SK-N-SH treated with all-trans-retinoic acid at 6 μM for 48 hours (cell line): ENCODE measurements at regions not wholly inside any gene's neighbourhood (a gene's known extent, or its start where the extent isn't known, plus 50 kb on each side); places are given as distances from the start of the nearest gene placed in this dataset.

Experiments used
- ATAC-seq: fragments of 200-7000 bp; cut with Tn5 transposase; 3 replicates; pipeline ENCODE4 v1.9.1; 2020; ENCODE audit warnings: mild to moderate bottlenecking, moderate library complexity
- ARNTL ChIP-seq: fragments of 450-650 bp; formaldehyde crosslinking; IDR thresholded peaks from 2 replicates; pipeline ENCODE4 v1.5.0; 2020; ENCODE audit warnings: low read depth, mild to moderate bottlenecking, moderate library complexity, borderline replicate concordance
- BACH2 ChIP-seq: fragments of 250-450 bp; sonication (Bioruptor Pico); IDR thresholded peaks from 2 replicates; pipeline ENCODE4 v1.9.0; 2021; ENCODE audit warnings: mild to moderate bottlenecking, borderline replicate concordance
- CSDC2 ChIP-seq: fragments of 250-450 bp; sonication (Bioruptor Pico); IDR thresholded peaks from 2 replicates; pipeline ENCODE4 v1.5.0; 2020; ENCODE audit warnings: mild to moderate bottlenecking, moderate library complexity
- ESRRG ChIP-seq: fragments of 250-450 bp; sonication (Bioruptor Pico); IDR thresholded peaks from 2 replicates; pipeline ENCODE4 v1.6.1; 2021; ENCODE audit warnings: mild to moderate bottlenecking
- GLIS3 ChIP-seq: fragments of 250-450 bp; sonication (Bioruptor Pico); IDR thresholded peaks from 2 replicates; pipeline ENCODE4 v1.5.0; 2020; ENCODE audit warnings: mild to moderate bottlenecking, moderate library complexity
- ISL1 ChIP-seq: fragments of 250-450 bp; sonication (Bioruptor Pico); IDR thresholded peaks from 2 replicates; pipeline ENCODE4 v2.1.2; 2022; ENCODE audit warnings: mild to moderate bottlenecking, moderate library complexity
- OSR1 ChIP-seq: fragments of 250-450 bp; sonication (Bioruptor Pico); IDR thresholded peaks from 2 replicates; pipeline ENCODE4 v1.8.0; 2022; ENCODE audit warnings: moderate library complexity, mild to moderate bottlenecking, inconsistent platforms
- PPARA ChIP-seq: fragments of 250-450 bp; sonication (Bioruptor Pico); IDR thresholded peaks from 2 replicates; pipeline ENCODE4 v1.5.0; 2020; ENCODE audit warnings: mild to moderate bottlenecking, borderline replicate concordance
- RARB ChIP-seq: fragments of 250-450 bp; sonication (Bioruptor Pico); IDR thresholded peaks from 2 replicates; pipeline ENCODE4 v1.8.0; 2021; ENCODE audit warnings: mild to moderate bottlenecking, moderate library complexity
- SNAI2 ChIP-seq: fragments of 250-450 bp; sonication (Bioruptor Pico); IDR thresholded peaks from 2 replicates; pipeline ENCODE4 v1.5.0; 2020; ENCODE audit warnings: mild to moderate bottlenecking, moderate library complexity
- TCF4 ChIP-seq: fragments of 250-450 bp; sonication (Bioruptor Pico); IDR thresholded peaks from 2 replicates; pipeline ENCODE4 v1.8.0; 2021; ENCODE audit warnings: mild to moderate bottlenecking, moderate library complexity, borderline replicate concordance
- ZC3H10 ChIP-seq: fragments of 250-450 bp; sonication (Bioruptor Pico); IDR thresholded peaks from 2 replicates; pipeline ENCODE4 v1.5.1; 2021; ENCODE audit warnings: mild to moderate bottlenecking, moderate library complexity
- ZFP3 ChIP-seq: fragments of 250-450 bp; sonication (Bioruptor Pico); IDR thresholded peaks from 2 replicates; pipeline ENCODE4 v1.5.0; 2020; ENCODE audit warnings: mild to moderate bottlenecking, moderate library complexity
- ZFP30 ChIP-seq: fragments of 450-650 bp; formaldehyde crosslinking; IDR thresholded peaks from 2 replicates; pipeline ENCODE4 v1.5.0; 2022; ENCODE audit warnings: mild to moderate bottlenecking, moderate library complexity
- ZNF565 ChIP-seq: fragments of 450-650 bp; formaldehyde crosslinking; conservative IDR thresholded peaks from 2 replicates; pipeline ENCODE4 v1.5.0; 2020; ENCODE audit warnings: low read depth, mild to moderate bottlenecking, moderate library complexity
- ZNF70 ChIP-seq: fragments of 450-650 bp; formaldehyde crosslinking; IDR thresholded peaks from 2 replicates; pipeline ENCODE4 v1.5.0; 2020; ENCODE audit warnings: mild to moderate bottlenecking, moderate library complexity
- ZNF8 ChIP-seq: fragments of 450-650 bp; formaldehyde crosslinking; IDR thresholded peaks from 2 replicates; pipeline ENCODE4 v1.5.0; 2020; ENCODE audit warnings: mild to moderate bottlenecking, moderate library complexity
- TF ChIP-seq, protein P1 (sequence below): fragments of 250-450 bp; sonication (Bioruptor Pico); IDR thresholded peaks from 2 replicates; pipeline ENCODE4 v1.5.1; 2021; ENCODE audit warnings: mild to moderate bottlenecking, moderate library complexity
- TF ChIP-seq, protein P2 (sequence below): fragments of 250-450 bp; sonication (Bioruptor Pico); IDR thresholded peaks from 2 replicates; pipeline ENCODE4 v1.8.0; 2021; ENCODE audit warnings: low read depth, mild to moderate bottlenecking, moderate library complexity, borderline replicate concordance
- TF ChIP-seq, protein P3 (sequence below): fragments of 250-450 bp; sonication (Bioruptor Pico); IDR thresholded peaks from 2 replicates; pipeline ENCODE4 v1.8.0; 2020; ENCODE audit warnings: mild to moderate bottlenecking, moderate library complexity, borderline replicate concordance
- TF ChIP-seq, protein P4 (sequence below): fragments of 250-450 bp; sonication (Bioruptor Pico); IDR thresholded peaks from 2 replicates; pipeline ENCODE4 v1.5.1; 2020; ENCODE audit warnings: low read depth, mild to moderate bottlenecking, moderate library complexity
- TF ChIP-seq, protein P5 (sequence below): fragments of 250-450 bp; sonication (Bioruptor Pico); IDR thresholded peaks from 2 replicates; pipeline ENCODE4 v1.5.0; 2020; ENCODE audit warnings: mild to moderate bottlenecking, moderate library complexity

DNA sequence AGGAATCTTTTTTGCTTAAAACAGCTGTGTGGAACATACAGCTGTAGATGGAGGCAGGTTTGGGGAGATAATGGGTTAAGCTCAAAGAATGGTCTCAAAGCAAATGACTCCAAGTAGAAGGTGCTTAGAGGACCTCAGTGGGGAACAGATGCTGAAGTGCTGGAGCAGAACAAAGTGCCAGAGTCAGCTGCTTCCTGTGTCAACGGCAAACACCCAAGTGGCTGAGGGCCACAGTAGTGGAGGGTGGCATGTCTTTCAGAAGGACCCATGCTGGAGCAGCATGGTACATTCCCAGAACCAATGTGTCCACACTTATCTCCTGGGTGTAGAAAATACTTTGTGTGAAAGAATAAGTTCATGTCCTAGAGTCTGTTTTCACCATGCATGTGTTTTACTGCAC is 197.5 kb downstream of the CCNG2 start:
- ATAC-seq, result no peak
- TF ChIP-seq TCF4 (CRISPR knock-in tag) (no peak), GLIS3 (CRISPR knock-in tag) (no peak), RARB (no peak), CSDC2 (CRISPR knock-in tag) (no peak), ZFP3 (CRISPR knock-in tag) (no peak), ZNF70 (CRISPR knock-in tag) (no peak), ZC3H10 (CRISPR knock-in tag) (no peak), ZFP30 (CRISPR knock-in tag) (no peak), ISL1 (CRISPR knock-in tag) (no peak), OSR1 (CRISPR knock-in tag) (no peak), ESRRG (CRISPR knock-in tag) (no peak), ARNTL (no peak), BACH2 (CRISPR knock-in tag) (no peak)
- TF ChIP-seq, protein P1, sequence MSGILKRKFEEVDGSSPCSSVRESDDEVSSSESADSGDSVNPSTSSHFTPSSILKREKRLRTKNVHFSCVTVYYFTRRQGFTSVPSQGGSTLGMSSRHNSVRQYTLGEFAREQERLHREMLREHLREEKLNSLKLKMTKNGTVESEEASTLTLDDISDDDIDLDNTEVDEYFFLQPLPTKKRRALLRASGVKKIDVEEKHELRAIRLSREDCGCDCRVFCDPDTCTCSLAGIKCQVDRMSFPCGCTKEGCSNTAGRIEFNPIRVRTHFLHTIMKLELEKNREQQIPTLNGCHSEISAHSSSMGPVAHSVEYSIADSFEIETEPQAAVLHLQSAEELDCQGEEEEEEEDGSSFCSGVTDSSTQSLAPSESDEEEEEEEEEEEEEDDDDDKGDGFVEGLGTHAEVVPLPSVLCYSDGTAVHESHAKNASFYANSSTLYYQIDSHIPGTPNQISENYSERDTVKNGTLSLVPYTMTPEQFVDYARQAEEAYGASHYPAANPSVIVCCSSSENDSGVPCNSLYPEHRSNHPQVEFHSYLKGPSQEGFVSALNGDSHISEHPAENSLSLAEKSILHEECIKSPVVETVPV (CRISPR knock-in tag), result no peak
- TF ChIP-seq, protein P2, sequence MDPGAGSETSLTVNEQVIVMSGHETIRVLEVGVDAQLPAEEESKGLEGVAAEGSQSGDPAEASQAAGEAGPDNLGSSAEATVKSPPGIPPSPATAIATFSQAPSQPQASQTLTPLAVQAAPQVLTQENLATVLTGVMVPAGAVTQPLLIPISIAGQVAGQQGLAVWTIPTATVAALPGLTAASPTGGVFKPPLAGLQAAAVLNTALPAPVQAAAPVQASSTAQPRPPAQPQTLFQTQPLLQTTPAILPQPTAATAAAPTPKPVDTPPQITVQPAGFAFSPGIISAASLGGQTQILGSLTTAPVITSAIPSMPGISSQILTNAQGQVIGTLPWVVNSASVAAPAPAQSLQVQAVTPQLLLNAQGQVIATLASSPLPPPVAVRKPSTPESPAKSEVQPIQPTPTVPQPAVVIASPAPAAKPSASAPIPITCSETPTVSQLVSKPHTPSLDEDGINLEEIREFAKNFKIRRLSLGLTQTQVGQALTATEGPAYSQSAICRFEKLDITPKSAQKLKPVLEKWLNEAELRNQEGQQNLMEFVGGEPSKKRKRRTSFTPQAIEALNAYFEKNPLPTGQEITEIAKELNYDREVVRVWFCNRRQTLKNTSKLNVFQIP, result no peak

DNA sequence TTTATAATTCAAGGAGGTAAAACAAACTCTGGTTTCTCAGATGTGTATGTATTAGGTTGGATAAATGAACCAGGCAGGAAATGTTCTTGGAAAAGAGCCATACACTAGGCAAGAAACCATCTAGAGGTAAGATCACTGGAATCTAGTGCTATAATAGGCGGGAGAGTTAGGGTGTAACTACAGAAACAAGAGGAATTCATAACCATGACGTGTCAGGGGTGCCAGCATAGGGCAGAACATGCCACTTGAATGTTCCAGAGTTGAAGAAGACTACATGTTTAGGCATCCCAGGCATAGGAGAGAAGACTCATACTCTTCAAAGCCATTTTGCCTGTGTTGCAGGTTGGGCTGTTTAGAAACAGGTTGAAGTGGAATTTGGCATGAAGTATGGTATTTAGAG is 198.7 kb downstream of the CCNG2 start:
- TF ChIP-seq ESRRG (CRISPR knock-in tag), result no peak
- no peak for TF ChIP-seq SNAI2 (CRISPR knock-in tag)
- TF ChIP-seq, protein P1 (CRISPR knock-in tag), result no peak
- no peak for TF ChIP-seq ZNF8 (CRISPR knock-in tag)
- TF ChIP-seq, protein P3, sequence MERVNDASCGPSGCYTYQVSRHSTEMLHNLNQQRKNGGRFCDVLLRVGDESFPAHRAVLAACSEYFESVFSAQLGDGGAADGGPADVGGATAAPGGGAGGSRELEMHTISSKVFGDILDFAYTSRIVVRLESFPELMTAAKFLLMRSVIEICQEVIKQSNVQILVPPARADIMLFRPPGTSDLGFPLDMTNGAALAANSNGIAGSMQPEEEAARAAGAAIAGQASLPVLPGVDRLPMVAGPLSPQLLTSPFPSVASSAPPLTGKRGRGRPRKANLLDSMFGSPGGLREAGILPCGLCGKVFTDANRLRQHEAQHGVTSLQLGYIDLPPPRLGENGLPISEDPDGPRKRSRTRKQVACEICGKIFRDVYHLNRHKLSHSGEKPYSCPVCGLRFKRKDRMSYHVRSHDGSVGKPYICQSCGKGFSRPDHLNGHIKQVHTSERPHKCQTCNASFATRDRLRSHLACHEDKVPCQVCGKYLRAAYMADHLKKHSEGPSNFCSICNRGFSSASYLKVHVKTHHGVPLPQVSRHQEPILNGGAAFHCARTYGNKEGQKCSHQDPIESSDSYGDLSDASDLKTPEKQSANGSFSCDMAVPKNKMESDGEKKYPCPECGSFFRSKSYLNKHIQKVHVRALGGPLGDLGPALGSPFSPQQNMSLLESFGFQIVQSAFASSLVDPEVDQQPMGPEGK, result no peak
- no peak for TF ChIP-seq TCF4 (CRISPR knock-in tag)
- TF ChIP-seq ZNF70 (CRISPR knock-in tag), result no peak
- no peak for TF ChIP-seq OSR1 (CRISPR knock-in tag)
- TF ChIP-seq RARB, result no peak

DNA sequence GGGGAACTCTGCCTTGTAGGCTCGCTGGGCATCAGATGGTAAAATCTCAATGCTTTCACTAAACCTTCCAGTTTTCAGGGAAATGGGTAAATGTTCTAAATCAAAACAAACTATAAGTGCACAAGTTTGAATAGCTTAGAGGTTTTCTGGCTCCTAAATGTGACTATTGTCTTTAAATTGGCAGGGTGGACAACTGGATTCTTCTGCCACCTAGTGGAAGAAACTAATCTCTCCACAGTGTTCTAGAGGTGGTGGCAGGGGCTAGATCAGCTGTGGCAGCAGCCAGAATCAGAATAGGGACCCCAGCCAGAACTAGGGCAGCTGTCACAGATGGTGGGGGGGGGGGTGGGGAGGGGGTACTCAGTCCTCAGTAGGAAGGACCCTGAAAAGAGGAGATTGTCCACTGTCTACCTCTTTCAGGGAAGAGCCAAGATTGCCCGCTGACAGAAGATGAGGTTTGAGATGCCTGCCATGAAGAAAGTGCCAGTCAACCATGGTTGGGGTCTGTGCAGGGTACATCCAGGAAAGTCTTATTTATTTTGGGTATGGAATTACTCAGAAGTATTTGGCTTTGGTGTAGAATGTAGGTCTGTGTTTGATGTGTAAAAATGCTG is 201.4 kb downstream of the CCNG2 start:
- no peak for TF ChIP-seq ISL1 (CRISPR knock-in tag)
- TF ChIP-seq TCF4 (CRISPR knock-in tag), result no peak
- TF ChIP-seq OSR1 (CRISPR knock-in tag), result no peak
- TF ChIP-seq ZNF70 (CRISPR knock-in tag), result no peak
- no peak for TF ChIP-seq ARNTL
- TF ChIP-seq ZFP3 (CRISPR knock-in tag), result no peak
- no peak for TF ChIP-seq ZC3H10 (CRISPR knock-in tag)
- no peak for TF ChIP-seq ZNF8 (CRISPR knock-in tag)
- TF ChIP-seq, protein P4, sequence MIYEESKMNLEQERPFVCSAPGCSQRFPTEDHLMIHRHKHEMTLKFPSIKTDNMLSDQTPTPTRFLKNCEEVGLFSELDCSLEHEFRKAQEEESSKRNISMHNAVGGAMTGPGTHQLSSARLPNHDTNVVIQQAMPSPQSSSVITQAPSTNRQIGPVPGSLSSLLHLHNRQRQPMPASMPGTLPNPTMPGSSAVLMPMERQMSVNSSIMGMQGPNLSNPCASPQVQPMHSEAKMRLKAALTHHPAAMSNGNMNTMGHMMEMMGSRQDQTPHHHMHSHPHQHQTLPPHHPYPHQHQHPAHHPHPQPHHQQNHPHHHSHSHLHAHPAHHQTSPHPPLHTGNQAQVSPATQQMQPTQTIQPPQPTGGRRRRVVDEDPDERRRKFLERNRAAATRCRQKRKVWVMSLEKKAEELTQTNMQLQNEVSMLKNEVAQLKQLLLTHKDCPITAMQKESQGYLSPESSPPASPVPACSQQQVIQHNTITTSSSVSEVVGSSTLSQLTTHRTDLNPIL, result no peak
- TF ChIP-seq, protein P1 (CRISPR knock-in tag), result no peak
- no peak for TF ChIP-seq PPARA
- TF ChIP-seq CSDC2 (CRISPR knock-in tag), result no peak
- TF ChIP-seq RARB, result no peak
- TF ChIP-seq SNAI2 (CRISPR knock-in tag), result no peak
- TF ChIP-seq, protein P5, sequence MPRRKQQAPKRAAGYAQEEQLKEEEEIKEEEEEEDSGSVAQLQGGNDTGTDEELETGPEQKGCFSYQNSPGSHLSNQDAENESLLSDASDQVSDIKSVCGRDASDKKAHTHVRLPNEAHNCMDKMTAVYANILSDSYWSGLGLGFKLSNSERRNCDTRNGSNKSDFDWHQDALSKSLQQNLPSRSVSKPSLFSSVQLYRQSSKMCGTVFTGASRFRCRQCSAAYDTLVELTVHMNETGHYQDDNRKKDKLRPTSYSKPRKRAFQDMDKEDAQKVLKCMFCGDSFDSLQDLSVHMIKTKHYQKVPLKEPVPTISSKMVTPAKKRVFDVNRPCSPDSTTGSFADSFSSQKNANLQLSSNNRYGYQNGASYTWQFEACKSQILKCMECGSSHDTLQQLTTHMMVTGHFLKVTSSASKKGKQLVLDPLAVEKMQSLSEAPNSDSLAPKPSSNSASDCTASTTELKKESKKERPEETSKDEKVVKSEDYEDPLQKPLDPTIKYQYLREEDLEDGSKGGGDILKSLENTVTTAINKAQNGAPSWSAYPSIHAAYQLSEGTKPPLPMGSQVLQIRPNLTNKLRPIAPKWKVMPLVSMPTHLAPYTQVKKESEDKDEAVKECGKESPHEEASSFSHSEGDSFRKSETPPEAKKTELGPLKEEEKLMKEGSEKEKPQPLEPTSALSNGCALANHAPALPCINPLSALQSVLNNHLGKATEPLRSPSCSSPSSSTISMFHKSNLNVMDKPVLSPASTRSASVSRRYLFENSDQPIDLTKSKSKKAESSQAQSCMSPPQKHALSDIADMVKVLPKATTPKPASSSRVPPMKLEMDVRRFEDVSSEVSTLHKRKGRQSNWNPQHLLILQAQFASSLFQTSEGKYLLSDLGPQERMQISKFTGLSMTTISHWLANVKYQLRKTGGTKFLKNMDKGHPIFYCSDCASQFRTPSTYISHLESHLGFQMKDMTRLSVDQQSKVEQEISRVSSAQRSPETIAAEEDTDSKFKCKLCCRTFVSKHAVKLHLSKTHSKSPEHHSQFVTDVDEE (CRISPR knock-in tag), result no peak
- TF ChIP-seq, protein P3, result no peak
- no peak for TF ChIP-seq ZNF565
- TF ChIP-seq, all 23 proteins: peak for 0
- ATAC-seq, result peak; percentile 87

More for the DNA sequence above, 198.7 kb downstream of the CCNG2 start:
- no peak for ATAC-seq
